Progenitor cell of endocrine pancreas (in vitro differentiated cells): ENCODE measurements at regions not wholly inside any gene's neighbourhood (a gene's known extent, or its start where the extent isn't known, plus 50 kb on each side); places are given as distances from the start of the nearest gene placed in this dataset.
A peak's percentile ranks its signal among the peaks of the same experiment; 100 is the strongest.

ENCODE experiments used
- DNase-seq: peaks from one replicate; pipeline ENCODE4 v3.0.0; 2021; ENCODE audit warnings: low spot score; ENCODE audit not compliant: unreplicated experiment
- H3K27ac Mint-ChIP-seq: 2 replicates; pipeline ENCODE4 v1.8.0; 2021; ENCODE audit warnings: mild to moderate bottlenecking, moderate library complexity, mixed read lengths
- H3K27me3 Mint-ChIP-seq: 2 replicates; pipeline ENCODE4 v1.8.0; 2021; ENCODE audit warnings: mixed read lengths
- H3K36me3 Mint-ChIP-seq: 2 replicates; pipeline ENCODE4 v1.8.0; 2022; ENCODE audit warnings: mixed read lengths; ENCODE audit not compliant: insufficient read depth
- H3K4me1 Mint-ChIP-seq: 2 replicates; pipeline ENCODE4 v1.8.0; 2021; ENCODE audit warnings: low read depth, mixed read lengths
- H3K4me3 Mint-ChIP-seq: 2 replicates; pipeline ENCODE4 v1.8.0; 2021; ENCODE audit warnings: low read depth, mild to moderate bottlenecking, moderate library complexity, mixed read lengths
- H3K9me3 Mint-ChIP-seq: 2 replicates; pipeline ENCODE4 v1.8.0; 2021; ENCODE audit warnings: low read depth, mixed read lengths
- CTCF ChIP-seq: fragments of 200-600 bp; sonication (generic); IDR thresholded peaks from one replicate; pipeline ENCODE4 v1.5.0; 2021; ENCODE audit warnings: antibody characterized with exemption, mild to moderate bottlenecking; ENCODE audit not compliant: unreplicated experiment

DNA sequence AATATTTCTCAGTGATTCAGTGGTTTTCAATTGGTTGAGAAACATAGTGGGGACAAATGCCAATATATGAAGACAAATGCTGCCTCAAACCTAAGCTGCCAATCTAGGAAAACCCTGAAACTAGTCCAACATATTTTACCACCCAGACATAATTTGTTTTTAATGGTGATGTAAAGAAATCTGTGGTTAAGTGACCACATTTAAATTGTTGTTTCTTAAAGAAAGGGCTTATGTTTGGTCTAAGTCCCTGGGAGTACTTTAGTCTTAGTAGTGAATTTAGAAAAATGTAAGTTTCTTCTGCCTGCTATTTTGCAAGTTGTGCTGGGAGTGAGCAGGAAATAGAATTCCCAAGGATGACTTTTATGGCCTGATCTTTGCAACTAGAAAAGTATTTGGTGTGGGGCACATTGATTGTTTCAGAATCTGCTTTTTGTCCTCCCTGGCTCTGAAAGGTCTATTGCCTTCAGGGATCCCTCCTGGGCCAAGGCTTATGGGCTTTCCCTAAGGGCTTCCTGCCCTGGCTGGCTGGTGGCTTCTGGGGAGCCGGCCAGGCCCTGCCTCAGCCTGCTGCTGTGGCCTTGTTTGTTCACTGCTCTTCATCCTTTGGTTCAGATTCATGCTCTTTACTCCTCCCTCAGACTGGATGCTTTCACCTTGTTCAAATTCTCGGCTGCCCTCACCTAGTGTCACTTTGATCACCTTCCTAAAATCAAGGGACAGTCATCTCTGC, 169.8 kb upstream of the JADE1 start:
- Mint-ChIP-seq H3K4me3 (no peak overlapping the region), H3K9me3 (peaks cover 5% of the 10 kb centered on the region), H3K27ac (no peak overlapping the region), H3K4me1 (peaks cover 22% of the 10 kb centered on the region), H3K36me3 (peaks cover 2% of the 10 kb centered on the region), H3K27me3 (no peaks in the 10 kb centered on the region)
- no peak for TF ChIP-seq CTCF
- no peak for DNase-seq

- no peak for TF ChIP-seq CTCF
- Mint-ChIP-seq H3K27ac (no peak overlapping the region), H3K4me3 (no peak overlapping the region), H3K4me1 (peaks cover 26% of the 10 kb centered on the region), H3K27me3 (no peaks in the 10 kb centered on the region), H3K9me3 (peaks cover 9% of the 10 kb centered on the region), H3K36me3 (peaks cover 2% of the 10 kb centered on the region)
- no peak for DNase-seq
Observed at GRCh38 chr4:128636906-128637305, 172.6 kb upstream of the JADE1 start.

- peak overlapping the region; percentile 97 for H3K27ac Mint-ChIP-seq
- no peak for DNase-seq
- no peak for TF ChIP-seq CTCF
- peak overlapping the region; percentile 68 for H3K4me3 Mint-ChIP-seq
- peaks cover 23% of the 10 kb centered on the region for H3K4me1 Mint-ChIP-seq
- peaks cover 2% of the 10 kb centered on the region for H3K36me3 Mint-ChIP-seq
- no peaks in the 10 kb centered on the region for H3K27me3 Mint-ChIP-seq
- H3K9me3 Mint-ChIP-seq, result peaks cover 9% of the 10 kb centered on the region
Observed at GRCh38 chr4:128635955-128636560, 173.4 kb upstream of the JADE1 start.

GRCh38 chr4:128635141-128635954, 174.2 kb upstream of the JADE1 start:
- peaks cover 30% of the 10 kb centered on the region for H3K4me1 Mint-ChIP-seq
- H3K4me3 Mint-ChIP-seq, result peak overlapping the region; percentile 68
- H3K27ac Mint-ChIP-seq, result peak overlapping the region; percentile 97
- H3K36me3 Mint-ChIP-seq, result peaks cover 2% of the 10 kb centered on the region
- H3K27me3 Mint-ChIP-seq, result no peaks in the 10 kb centered on the region
- DNase-seq, result peak; percentile 50
- H3K9me3 Mint-ChIP-seq, result peaks cover 9% of the 10 kb centered on the region
- TF ChIP-seq CTCF, result no peak

DNA sequence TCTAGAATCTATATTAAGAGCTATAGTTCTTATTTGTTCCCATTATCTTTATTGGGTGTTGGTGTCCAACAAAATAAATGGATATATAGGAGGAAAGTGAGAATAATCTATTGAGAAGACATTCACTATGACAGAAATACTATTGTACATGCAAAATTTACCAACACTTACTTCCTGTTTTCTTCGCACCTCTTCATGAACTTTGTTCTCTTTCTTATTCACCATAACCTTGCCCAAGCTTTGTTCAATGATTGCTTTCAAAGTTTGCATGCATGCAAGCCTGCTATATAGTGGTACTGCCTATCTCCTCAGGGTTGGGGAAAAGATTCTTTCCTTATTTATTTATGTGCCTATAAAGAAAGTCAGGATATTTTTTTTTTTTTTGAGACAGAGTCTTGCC, 176.4 kb upstream of the JADE1 start:
- no peaks in the 10 kb centered on the region for H3K27me3 Mint-ChIP-seq
- no peak overlapping the region for H3K4me3 Mint-ChIP-seq
- H3K36me3 Mint-ChIP-seq, result peaks cover 2% of the 10 kb centered on the region
- H3K27ac Mint-ChIP-seq, result no peak overlapping the region
- peaks cover 9% of the 10 kb centered on the region for H3K9me3 Mint-ChIP-seq
- no peak for DNase-seq
- TF ChIP-seq CTCF, result no peak
- peaks cover 29% of the 10 kb centered on the region for H3K4me1 Mint-ChIP-seq
